ENCODE measurements at regions not wholly inside any gene's neighbourhood (a gene's known extent, or its start where the extent isn't known, plus 50 kb on each side); places are given as distances from the start of the nearest gene placed in this dataset.

DNA sequence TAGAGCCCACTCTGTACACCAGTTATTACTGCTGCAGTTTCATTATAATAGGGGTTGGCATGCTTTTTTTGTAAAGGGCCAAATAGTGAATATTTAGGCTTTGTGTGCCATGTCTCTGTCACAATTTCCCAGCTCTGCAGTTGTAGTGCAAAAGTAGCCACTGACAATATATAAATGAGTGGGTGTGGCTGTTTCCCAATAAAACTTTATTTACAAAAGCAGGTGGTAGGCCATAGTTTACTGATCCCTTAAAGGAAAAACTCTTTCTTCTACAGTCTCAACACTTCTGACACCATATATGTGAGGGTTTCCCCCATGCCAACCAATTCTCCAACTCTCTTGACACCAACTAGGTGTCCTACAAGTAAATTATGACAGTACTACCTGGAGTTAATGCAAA lies 110.2 kb upstream of the NAP1L1 start:
- TF ChIP-seq SUZ12 (IDR thresholded peaks at IDR 0.05; ENCODE audit: extremely low read depth, insufficient read depth, insufficient read length) (no peak), ZNF274 (IDR thresholded peaks at IDR 0.05; ENCODE audit: low read depth, low read length) (no peak)

Data from NT2/D1 (cell line).